ENCODE measurements at regions not wholly inside any gene's neighbourhood (a gene's known extent, or its start where the extent isn't known, plus 50 kb on each side); places are given as distances from the start of the nearest gene placed in this dataset.

- no peak for TF ChIP-seq CTCF (IDR thresholded peaks at IDR 0.05; ENCODE audit: low read depth, low read length, missing control alignments)
- DNase-seq (ENCODE audit: extremely low read depth, low read depth), result no peak
- no peak overlapping the region for H3K4me3 ChIP-seq (replicated peaks; ENCODE audit: low read depth, low read length)
These were observed 423.7 kb upstream of the MARCKS start for GRCh38 chr6:113433335-113433991.

GRCh38 chr6:113434641-113435040 lies 422.5 kb upstream of the MARCKS start:
- no peak for TF ChIP-seq CTCF (IDR thresholded peaks at IDR 0.05; ENCODE audit: low read depth, low read length, missing control alignments)
- DNase-seq (ENCODE audit: extremely low read depth, low read depth), result no peak
- no peak overlapping the region for H3K4me3 ChIP-seq (replicated peaks; ENCODE audit: low read depth, low read length)

GRCh38 chr6:113437566-113437965 lies 419.6 kb upstream of the MARCKS start:
- no peak for TF ChIP-seq CTCF (IDR thresholded peaks at IDR 0.05; ENCODE audit: low read depth, low read length, missing control alignments)
- H3K4me3 ChIP-seq (replicated peaks; ENCODE audit: low read depth, low read length), result no peak overlapping the region
- DNase-seq (ENCODE audit: extremely low read depth, low read depth), result no peak

GRCh38 chr6:113439866-113440265 lies 417.3 kb upstream of the MARCKS start:
- no peak for DNase-seq (ENCODE audit: extremely low read depth, low read depth)
- TF ChIP-seq CTCF (IDR thresholded peaks at IDR 0.05; ENCODE audit: low read depth, low read length, missing control alignments), result no peak
- H3K4me3 ChIP-seq (replicated peaks; ENCODE audit: low read depth, low read length), result no peak overlapping the region

- no peak overlapping the region for H3K4me3 ChIP-seq (replicated peaks; ENCODE audit: low read depth, low read length)
- DNase-seq (ENCODE audit: extremely low read depth, low read depth), result no peak
- no peak for TF ChIP-seq CTCF (IDR thresholded peaks at IDR 0.05; ENCODE audit: low read depth, low read length, missing control alignments)
These were observed 415.1 kb upstream of the MARCKS start for GRCh38 chr6:113442040-113442439.

GRCh38 chr6:113445201-113445600 lies 411.9 kb upstream of the MARCKS start:
- H3K4me3 ChIP-seq (replicated peaks; ENCODE audit: low read depth, low read length), result no peak overlapping the region
- no peak for DNase-seq (ENCODE audit: extremely low read depth, low read depth)
- TF ChIP-seq CTCF (IDR thresholded peaks at IDR 0.05; ENCODE audit: low read depth, low read length, missing control alignments), result no peak
